ENCODE measurements at regions not wholly inside any gene's neighbourhood (a gene's known extent, or its start where the extent isn't known, plus 50 kb on each side); places are given as distances from the start of the nearest gene placed in this dataset.

GRCh38 chr5:103943230-103943629 lies 380.6 kb upstream of the NUDT12 start:
- TF ChIP-seq ZNF70 (CRISPR knock-in tag; IDR thresholded peaks at IDR 0.05) (no peak), TCF4 (CRISPR knock-in tag; IDR thresholded peaks at IDR 0.05; ENCODE audit: borderline replicate concordance) (peak; percentile 89; the same call in 1 of the 2 replicates), ESRRG (CRISPR knock-in tag; IDR thresholded peaks at IDR 0.05) (no peak), ISL1 (CRISPR knock-in tag; IDR thresholded peaks at IDR 0.05) (peak; percentile 84), TSHZ2 (CRISPR knock-in tag; IDR thresholded peaks at IDR 0.05) (peak; percentile 59; the same call in 1 of the 2 replicates), ZC3H10 (CRISPR knock-in tag; IDR thresholded peaks at IDR 0.05) (peak; percentile 90), TOX (CRISPR knock-in tag; IDR thresholded peaks at IDR 0.05; ENCODE audit: borderline replicate concordance) (peak; percentile 68; the same call in 1 of the 2 replicates), GLIS3 (CRISPR knock-in tag; IDR thresholded peaks at IDR 0.05) (no peak), ZNF565 (CRISPR knock-in tag; conservative IDR thresholded peaks at IDR 0.05; ENCODE audit: low read depth) (no peak), CSRNP3 (CRISPR knock-in tag; IDR thresholded peaks at IDR 0.05) (peak; percentile 39; the same call in 1 of the 2 replicates)

GRCh38 chr5:103942587-103943186 lies 380.1 kb upstream of the NUDT12 start:
- TF ChIP-seq PPARA (CRISPR knock-in tag; IDR thresholded peaks at IDR 0.05; ENCODE audit: borderline replicate concordance) (no peak), ISL1 (CRISPR knock-in tag; IDR thresholded peaks at IDR 0.05) (no peak), CSRNP3 (CRISPR knock-in tag; IDR thresholded peaks at IDR 0.05) (no peak), ZFP3 (CRISPR knock-in tag; IDR thresholded peaks at IDR 0.05) (no peak)
- peak; percentile 79 for ATAC-seq

More at GRCh38 chr5:103943230-103943629, 380.6 kb upstream of the NUDT12 start:
- peak; percentile 90 for ATAC-seq

- ATAC-seq = no peak
- TF ChIP-seq ZFP30 (CRISPR knock-in tag; IDR thresholded peaks at IDR 0.05) = no peak
- TF ChIP-seq CSRNP3 (CRISPR knock-in tag; IDR thresholded peaks at IDR 0.05) = no peak
- no peak for TF ChIP-seq ZNF70 (CRISPR knock-in tag; IDR thresholded peaks at IDR 0.05)
Measured at GRCh38 chr5:103941596-103941995, 379.0 kb upstream of the NUDT12 start.

- no peak for TF ChIP-seq OSR1 (CRISPR knock-in tag; IDR thresholded peaks at IDR 0.05)
- TF ChIP-seq ISL1 (CRISPR knock-in tag; IDR thresholded peaks at IDR 0.05) = no peak
- no peak for TF ChIP-seq ZNF70 (CRISPR knock-in tag; IDR thresholded peaks at IDR 0.05)
- TF ChIP-seq SNAI2 (CRISPR knock-in tag; IDR thresholded peaks at IDR 0.05) = no peak
- no peak for TF ChIP-seq PPARA (CRISPR knock-in tag; IDR thresholded peaks at IDR 0.05; ENCODE audit: borderline replicate concordance)
- TF ChIP-seq ZFP3 (CRISPR knock-in tag; IDR thresholded peaks at IDR 0.05) = no peak
- ATAC-seq = no peak
Measured at GRCh38 chr5:103938146-103938695, 375.6 kb upstream of the NUDT12 start.

- TF ChIP-seq OSR1 (CRISPR knock-in tag; IDR thresholded peaks at IDR 0.05) = no peak
- no peak for ATAC-seq
Measured at GRCh38 chr5:103929338-103930013, 366.9 kb upstream of the NUDT12 start.
